ENCODE measurements at regions not wholly inside any gene's neighbourhood (a gene's known extent, or its start where the extent isn't known, plus 50 kb on each side); places are given as distances from the start of the nearest gene placed in this dataset.

- H3K36me3 ChIP-seq (ENCODE audit: control insufficient read depth, insufficient read depth, low read length) = no peaks in the 10 kb centered on the region
- Mint-ChIP-seq H3K9me3 (peaks cover 6% of the 10 kb centered on the region in 2 donors), H3K4me1 (no peaks in the 10 kb centered on the region), H3K4me3 (no peak overlapping the region), H3K27me3 (ENCODE audit: low read depth in 2 of 2) (peaks cover 0 to 2% of the 10 kb centered on the region in 2 donors), H3K27ac (no peak overlapping the region), H3K36me3 (no peaks in the 10 kb centered on the region)
- no peak overlapping the region for H3K27ac ChIP-seq (ENCODE audit: low read length)
- intact Hi-C loops (cut with micrococcal nuclease) = no loop called here
- WGBS (ENCODE audit: insufficient coverage) = 100% methylated on average over 1 of the region's 3 CpGs
- H3K9me3 ChIP-seq (ENCODE audit: control insufficient read depth, insufficient read depth, low read length) = no peaks in the 10 kb centered on the region
- ATAC-seq (no peak), DNase-seq (no peak)
- H3K4me3 ChIP-seq (ENCODE audit: low read length) = no peak overlapping the region
- TF ChIP-seq, protein P1, sequence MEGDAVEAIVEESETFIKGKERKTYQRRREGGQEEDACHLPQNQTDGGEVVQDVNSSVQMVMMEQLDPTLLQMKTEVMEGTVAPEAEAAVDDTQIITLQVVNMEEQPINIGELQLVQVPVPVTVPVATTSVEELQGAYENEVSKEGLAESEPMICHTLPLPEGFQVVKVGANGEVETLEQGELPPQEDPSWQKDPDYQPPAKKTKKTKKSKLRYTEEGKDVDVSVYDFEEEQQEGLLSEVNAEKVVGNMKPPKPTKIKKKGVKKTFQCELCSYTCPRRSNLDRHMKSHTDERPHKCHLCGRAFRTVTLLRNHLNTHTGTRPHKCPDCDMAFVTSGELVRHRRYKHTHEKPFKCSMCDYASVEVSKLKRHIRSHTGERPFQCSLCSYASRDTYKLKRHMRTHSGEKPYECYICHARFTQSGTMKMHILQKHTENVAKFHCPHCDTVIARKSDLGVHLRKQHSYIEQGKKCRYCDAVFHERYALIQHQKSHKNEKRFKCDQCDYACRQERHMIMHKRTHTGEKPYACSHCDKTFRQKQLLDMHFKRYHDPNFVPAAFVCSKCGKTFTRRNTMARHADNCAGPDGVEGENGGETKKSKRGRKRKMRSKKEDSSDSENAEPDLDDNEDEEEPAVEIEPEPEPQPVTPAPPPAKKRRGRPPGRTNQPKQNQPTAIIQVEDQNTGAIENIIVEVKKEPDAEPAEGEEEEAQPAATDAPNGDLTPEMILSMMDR (IDR thresholded peaks at IDR 0.05) = no peak
- H3K27me3 ChIP-seq (ENCODE audit: control insufficient read depth, insufficient read depth, low read length) = no peaks in the 10 kb centered on the region
- no peaks in the 10 kb centered on the region for H3K4me1 ChIP-seq (ENCODE audit: control insufficient read depth, insufficient read depth, low read length)
Observed at GRCh38 chr2:114331934-114332333, 110.5 kb upstream of the DPP10 start.

GRCh38 chr2:114345246-114345645 lies 97.2 kb upstream of the DPP10 start:
- Histone ChIP-seq H3K4me1 (ENCODE audit: control insufficient read depth, insufficient read depth, low read length) (no peaks in the 10 kb centered on the region), H3K27ac (ENCODE audit: low read length) (no peak overlapping the region), H3K36me3 (ENCODE audit: control insufficient read depth, insufficient read depth, low read length) (no peaks in the 10 kb centered on the region), H3K27me3 (ENCODE audit: control insufficient read depth, insufficient read depth, low read length) (no peaks in the 10 kb centered on the region), H3K4me3 (ENCODE audit: low read length) (no peak overlapping the region), H3K9me3 (ENCODE audit: control insufficient read depth, insufficient read depth, low read length) (no peaks in the 10 kb centered on the region)
- DNase-seq = no peak
- TF ChIP-seq, protein P1 (IDR thresholded peaks at IDR 0.05) = no peak
- intact Hi-C loops (cut with micrococcal nuclease) = no loop called here
- H3K9me3 Mint-ChIP-seq = peaks cover 2 to 8% of the 10 kb centered on the region in 2 donors
- H3K4me3 Mint-ChIP-seq = no peak overlapping the region
- H3K4me1 Mint-ChIP-seq = no peaks in the 10 kb centered on the region
- ATAC-seq = no peak
- H3K36me3 Mint-ChIP-seq = no peaks in the 10 kb centered on the region
- no peaks in the 10 kb centered on the region for H3K27me3 Mint-ChIP-seq (ENCODE audit: low read depth in 2 of 2)
- no peak overlapping the region for H3K27ac Mint-ChIP-seq

DNA sequence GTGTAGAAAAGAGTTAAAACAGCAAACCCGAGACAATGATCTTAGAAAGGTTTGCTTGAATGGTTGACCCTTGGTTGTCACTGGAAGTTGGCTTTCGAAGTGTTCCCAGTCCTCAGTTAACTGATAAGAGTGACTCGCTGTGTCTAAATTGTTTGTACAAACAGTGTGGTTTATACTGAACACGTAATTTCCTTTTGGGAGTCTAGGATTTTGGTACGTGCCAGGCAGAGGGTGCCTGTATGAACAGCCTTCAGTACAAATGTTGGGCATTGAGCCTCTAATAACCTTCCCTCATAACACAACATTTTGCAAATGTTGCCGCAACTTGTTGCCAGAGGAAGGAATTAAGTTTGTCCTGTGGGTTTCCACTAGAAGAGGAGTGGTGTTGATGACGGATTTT lies 95.8 kb upstream of the DPP10 start:
- no peaks in the 10 kb centered on the region for H3K4me1 Mint-ChIP-seq
- DNase-seq (no peak), ATAC-seq (no peak)
- WGBS (ENCODE audit: insufficient coverage) = 60% methylated on average over 7 of the region's 7 CpGs
- no peak overlapping the region for H3K27ac Mint-ChIP-seq
- intact Hi-C loops (cut with micrococcal nuclease) = no loop called here
- Histone ChIP-seq H3K36me3 (ENCODE audit: control insufficient read depth, insufficient read depth, low read length) (no peaks in the 10 kb centered on the region), H3K9me3 (ENCODE audit: control insufficient read depth, insufficient read depth, low read length) (no peaks in the 10 kb centered on the region), H3K4me3 (ENCODE audit: low read length) (no peak overlapping the region), H3K4me1 (ENCODE audit: control insufficient read depth, insufficient read depth, low read length) (no peaks in the 10 kb centered on the region), H3K27me3 (ENCODE audit: control insufficient read depth, insufficient read depth, low read length) (no peaks in the 10 kb centered on the region), H3K27ac (ENCODE audit: low read length) (no peak overlapping the region)
- TF ChIP-seq, protein P1 (IDR thresholded peaks at IDR 0.05) = no peak
- H3K9me3 Mint-ChIP-seq = peaks cover 6 to 8% of the 10 kb centered on the region in 2 donors
- no peaks in the 10 kb centered on the region for H3K27me3 Mint-ChIP-seq (ENCODE audit: low read depth in 2 of 2)
- no peak overlapping the region for H3K4me3 Mint-ChIP-seq
- no peaks in the 10 kb centered on the region for H3K36me3 Mint-ChIP-seq

DNA sequence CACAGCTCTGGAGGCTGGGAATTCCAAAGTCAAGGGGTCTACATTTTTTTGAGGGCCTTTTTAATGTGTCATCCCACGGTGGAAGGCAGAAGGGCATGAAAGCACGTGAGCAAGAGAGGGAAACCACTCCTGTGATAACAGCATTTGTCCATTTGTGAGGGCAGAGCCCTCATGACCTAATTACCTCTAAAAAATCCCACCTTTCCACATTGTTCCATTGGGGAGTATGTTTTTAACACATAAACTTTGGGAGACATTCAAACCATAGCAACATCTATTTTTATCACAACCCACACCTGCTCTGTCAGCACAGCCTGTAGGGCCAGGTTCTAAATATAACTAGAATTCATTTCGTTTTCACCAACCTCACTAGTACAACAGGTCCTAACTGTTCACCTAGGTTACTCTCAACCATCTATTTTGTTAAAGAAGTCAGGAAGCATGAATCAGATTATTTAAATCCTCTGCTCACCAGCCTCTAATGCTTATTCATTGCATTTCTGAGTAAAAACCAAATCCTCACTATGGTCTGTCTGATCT lies 92.2 kb upstream of the DPP10 start:
- Histone ChIP-seq H3K27ac (ENCODE audit: low read length) (no peak overlapping the region), H3K4me3 (ENCODE audit: low read length) (no peak overlapping the region), H3K27me3 (ENCODE audit: control insufficient read depth, insufficient read depth, low read length) (no peaks in the 10 kb centered on the region), H3K9me3 (ENCODE audit: control insufficient read depth, insufficient read depth, low read length) (no peaks in the 10 kb centered on the region), H3K4me1 (ENCODE audit: control insufficient read depth, insufficient read depth, low read length) (no peaks in the 10 kb centered on the region), H3K36me3 (ENCODE audit: control insufficient read depth, insufficient read depth, low read length) (no peaks in the 10 kb centered on the region)
- no peak for DNase-seq
- H3K4me1 Mint-ChIP-seq = no peaks in the 10 kb centered on the region
- no peaks in the 10 kb centered on the region for H3K27me3 Mint-ChIP-seq (ENCODE audit: low read depth in 2 of 2)
- H3K36me3 Mint-ChIP-seq = no peaks in the 10 kb centered on the region
- intact Hi-C loops (cut with micrococcal nuclease) = no loop called here
- no peak overlapping the region for H3K4me3 Mint-ChIP-seq
- ATAC-seq = no peak
- H3K27ac Mint-ChIP-seq = no peak overlapping the region
- WGBS (ENCODE audit: insufficient coverage) = 66% methylated on average over 3 of the region's 3 CpGs
- TF ChIP-seq, protein P1 (IDR thresholded peaks at IDR 0.05) = no peak
- peaks cover 3 to 4% of the 10 kb centered on the region in 2 donors for H3K9me3 Mint-ChIP-seq

All from natural killer cell (primary cell).